Posterior cingulate gyrus (tissue), 11 donors: ENCODE measurements at regions not wholly inside any gene's neighbourhood (a gene's known extent, or its start where the extent isn't known, plus 50 kb on each side); places are given as distances from the start of the nearest gene placed in this dataset.
A peak's percentile ranks its signal among the peaks of the same experiment; 100 is the strongest.

Experiments used
- DNase-seq, 10 donors: peaks; one replicate each; pipeline versions ENCODE4 v3.0.0 to v3.0.0-alpha.2; 2020 to 2021; ENCODE audit warnings: mixed read lengths in 3 of 10
- intact Hi-C: fragments of 100-400 bp; cut with DNase I; formaldehyde crosslinking; loops from one replicate; pipeline ENCODE4 v1.15.1; 2023

GRCh38 chr11:70881948-70882715 lies 370.2 kb downstream of the SHANK2 start:
- intact Hi-C loops: no loop called here
- no peak for DNase-seq

GRCh38 chr11:70882716-70883085 lies 369.7 kb downstream of the SHANK2 start:
- intact Hi-C loops: no loop called here
- peak in 1 of 10 donors; percentile 71 for DNase-seq

- DNase-seq: peak in 1 of 10 donors; percentile 52
- intact Hi-C loops: no loop called here
Observed at GRCh38 chr11:70883323-70883940, 368.9 kb downstream of the SHANK2 start.

GRCh38 chr11:70883973-70884623 lies 368.3 kb downstream of the SHANK2 start:
- intact Hi-C loops: no loop called here
- peak in 1 of 10 donors; percentile 81 for DNase-seq

GRCh38 chr11:70885281-70886231 lies 366.8 kb downstream of the SHANK2 start:
- DNase-seq: peak in 4 of 10 donors; percentile 19 to 87 (median 56)
- intact Hi-C loops: no loop called here

GRCh38 chr11:70886256-70886655 lies 366.1 kb downstream of the SHANK2 start:
- DNase-seq: no peak
- intact Hi-C loops: no loop called here

GRCh38 chr11:70886676-70887541 lies 365.5 kb downstream of the SHANK2 start:
- intact Hi-C loops: no loop called here
- DNase-seq: peak in 1 of 10 donors; percentile 58

- intact Hi-C loops: no loop called here
- DNase-seq: no peak
Observed at GRCh38 chr11:70887542-70887827, 364.9 kb downstream of the SHANK2 start.

- intact Hi-C loops: no loop called here
- DNase-seq: peak in 1 of 10 donors; percentile 14
Observed at GRCh38 chr11:70888061-70888460, 364.3 kb downstream of the SHANK2 start.

- intact Hi-C loops: no loop called here
Observed at GRCh38 chr11:70889411-70889810, 363.0 kb downstream of the SHANK2 start.

GRCh38 chr11:70891844-70892380 lies 360.5 kb downstream of the SHANK2 start:
- peak in 2 of 10 donors; percentile 40 to 52 for DNase-seq
- intact Hi-C loops: no loop called here

More at GRCh38 chr11:70889411-70889810, 363.0 kb downstream of the SHANK2 start:
- DNase-seq: peak in 3 of 10 donors; percentile 29 to 57 (median 30)

GRCh38 chr11:70892889-70893288 lies 359.5 kb downstream of the SHANK2 start:
- intact Hi-C loops: no loop called here
- DNase-seq: peak in 2 of 10 donors; percentile 15 to 22

GRCh38 chr11:70894566-70895365 lies 357.6 kb downstream of the SHANK2 start:
- intact Hi-C loops: no loop called here
- peak in 2 of 10 donors; percentile 56 to 59 for DNase-seq

GRCh38 chr11:70895366-70895670 lies 357.1 kb downstream of the SHANK2 start:
- intact Hi-C loops: no loop called here
- DNase-seq: peak in 1 of 10 donors; percentile 55

GRCh38 chr11:70897429-70897828 lies 354.9 kb downstream of the SHANK2 start:
- intact Hi-C loops: no loop called here
- DNase-seq: no peak

GRCh38 chr11:70899616-70900015 lies 352.8 kb downstream of the SHANK2 start:
- intact Hi-C loops: no loop called here
- peak in 2 of 10 donors; percentile 43 to 55 for DNase-seq

GRCh38 chr11:70900540-70900939 lies 351.8 kb downstream of the SHANK2 start:
- peak in 1 of 10 donors; percentile 24 for DNase-seq
- intact Hi-C loops: no loop called here

- DNase-seq: peak in 1 of 10 donors; percentile 83
- intact Hi-C loops: no loop called here
Observed at GRCh38 chr11:70901951-70902521, 350.3 kb downstream of the SHANK2 start.
